Fibroblast of skin of scalp (primary cell): ENCODE measurements at regions not wholly inside any gene's neighbourhood (a gene's known extent, or its start where the extent isn't known, plus 50 kb on each side); places are given as distances from the start of the nearest gene placed in this dataset.
"Not testable (repeated sequence)": the region's sequence is repeated elsewhere in the genome, so short reads cannot be mapped to it uniquely, and the experiment has no call there.

Source experiments
- DNase-seq: peaks from one replicate; pipeline ENCODE4 v3.0.0-alpha.2; 2013

DNA sequence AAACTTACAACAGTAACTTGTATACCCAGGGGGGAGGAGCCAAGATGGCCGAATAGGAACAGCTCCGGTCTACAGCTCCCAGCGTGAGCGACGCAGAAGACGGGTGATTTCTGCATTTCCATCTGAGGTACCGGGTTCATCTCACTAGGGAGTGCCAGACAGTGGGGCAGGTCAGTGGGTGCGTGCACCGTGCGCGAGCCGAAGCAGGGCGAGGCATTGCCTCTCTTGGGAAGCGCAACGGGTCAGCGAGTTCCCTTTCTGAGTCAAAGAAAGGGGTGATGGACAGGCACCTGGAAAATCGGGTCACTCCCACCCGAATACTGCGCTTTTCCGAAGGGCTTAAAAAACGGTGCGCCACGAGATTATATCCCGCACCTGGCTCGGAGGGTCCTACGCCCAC lies 278.8 kb downstream of the FAM47B start:
- not testable (repeated sequence) for DNase-seq

DNA sequence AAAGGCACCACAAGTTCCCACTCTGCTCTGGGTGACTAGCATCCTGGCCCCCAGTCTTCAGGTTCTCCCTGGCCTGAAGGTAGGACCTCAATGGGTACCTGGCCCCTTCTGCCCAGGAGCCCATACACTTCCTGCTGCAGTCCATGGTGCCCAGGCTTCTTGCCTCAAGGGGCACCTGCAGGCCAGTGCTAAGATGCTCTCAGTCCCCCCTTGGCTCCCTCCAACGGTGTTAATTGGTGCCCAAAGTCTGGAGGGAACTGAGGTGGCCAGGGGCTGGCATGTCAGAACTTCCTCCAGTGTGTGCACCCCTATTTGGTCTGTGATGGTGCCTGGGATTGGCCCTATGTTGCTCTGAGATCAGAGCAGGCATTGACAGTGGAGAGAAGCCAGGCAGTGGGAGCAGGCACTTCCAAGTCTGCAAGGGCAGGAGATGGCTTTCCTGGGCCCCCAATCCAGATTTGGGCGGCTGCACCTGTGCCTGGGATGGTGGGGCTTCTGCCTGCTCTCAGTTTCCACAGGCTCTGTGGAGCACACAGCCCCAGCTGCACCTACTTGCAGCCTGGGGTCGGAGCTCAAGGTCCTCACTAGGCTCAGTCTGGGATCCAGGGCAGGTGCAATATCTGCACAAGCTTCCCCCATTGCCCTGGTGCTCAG lies 301.6 kb downstream of the FAM47B start:
- no peak for DNase-seq

- no peak for DNase-seq
These were observed 302.4 kb downstream of the FAM47B start for GRCh38 chrX:35244796-35245508.

DNA sequence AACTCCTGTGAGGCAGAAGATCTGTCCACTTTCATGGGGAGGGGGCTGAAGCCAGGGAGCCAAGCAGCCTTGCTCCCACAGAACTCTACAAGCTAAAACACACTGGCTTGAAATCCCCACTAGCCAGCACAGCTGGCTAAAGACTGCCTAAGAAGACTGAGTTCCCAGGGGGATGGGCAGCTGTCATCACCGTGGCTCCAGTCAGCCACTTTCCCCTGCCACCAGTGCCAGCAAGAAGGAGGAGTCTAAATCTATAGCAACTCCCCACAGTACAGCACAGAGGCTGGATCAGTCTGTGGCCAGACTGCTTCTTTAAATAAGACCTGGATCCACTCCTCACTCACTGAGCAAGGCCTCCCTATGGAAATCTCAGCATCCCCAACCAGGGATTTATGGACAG lies 308.6 kb downstream of the FAM47B start:
- no peak for DNase-seq

GRCh38 chrX:35276115-35276514 lies 333.5 kb downstream of the FAM47B start:
- no peak for DNase-seq

DNA sequence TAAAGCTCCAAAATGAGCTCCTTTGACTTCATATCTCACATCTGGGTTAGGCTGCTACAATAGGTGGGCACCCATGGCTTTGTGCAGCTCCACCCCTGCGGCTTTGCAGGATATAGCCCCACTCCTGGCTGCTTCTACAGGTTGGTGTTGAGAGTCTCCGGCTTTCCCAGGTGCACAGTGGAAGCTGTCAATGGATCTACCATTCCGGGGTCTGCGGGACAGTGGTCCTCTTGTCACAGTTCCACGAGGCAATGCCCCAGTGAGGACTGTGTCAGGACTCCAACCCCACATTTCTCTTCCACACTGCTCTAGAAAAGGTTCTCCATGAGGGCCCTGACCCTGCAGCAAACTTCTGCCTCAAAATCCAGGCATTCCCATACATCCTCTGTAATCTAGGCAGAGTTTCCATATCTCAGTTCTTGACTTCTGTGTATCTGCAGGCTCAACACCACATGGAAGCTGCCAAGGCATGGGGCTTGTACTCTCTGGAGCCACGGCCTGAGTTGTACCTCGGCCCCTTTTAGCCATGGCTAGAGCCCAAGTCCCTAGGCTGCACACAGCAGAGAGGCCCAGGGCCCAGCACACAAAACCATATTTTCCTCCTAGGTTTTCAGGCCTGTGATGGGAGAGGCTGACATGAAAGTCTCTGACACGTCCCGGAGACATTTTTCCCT lies 342.8 kb downstream of the FAM47B start:
- DNase-seq, result no peak

DNA sequence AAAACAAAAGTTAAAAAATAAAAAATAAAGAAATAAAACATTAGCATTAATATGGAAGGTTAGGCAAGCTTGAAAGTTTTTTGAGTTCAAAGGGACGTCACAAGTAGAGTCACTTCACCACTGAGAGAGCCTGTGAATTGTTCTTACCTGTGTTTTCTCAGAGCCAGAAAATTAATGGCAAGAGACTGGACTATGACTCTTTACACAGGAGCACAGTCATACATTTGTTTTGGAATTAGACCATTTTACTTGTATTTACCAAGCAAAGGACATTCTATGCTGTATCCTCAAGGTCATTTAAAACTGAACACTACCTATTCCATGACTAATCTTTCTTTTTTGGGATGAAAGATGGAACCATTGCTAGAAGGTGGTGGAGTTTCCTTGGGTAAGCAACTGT lies 346.1 kb downstream of the FAM47B start:
- no peak for DNase-seq

DNA sequence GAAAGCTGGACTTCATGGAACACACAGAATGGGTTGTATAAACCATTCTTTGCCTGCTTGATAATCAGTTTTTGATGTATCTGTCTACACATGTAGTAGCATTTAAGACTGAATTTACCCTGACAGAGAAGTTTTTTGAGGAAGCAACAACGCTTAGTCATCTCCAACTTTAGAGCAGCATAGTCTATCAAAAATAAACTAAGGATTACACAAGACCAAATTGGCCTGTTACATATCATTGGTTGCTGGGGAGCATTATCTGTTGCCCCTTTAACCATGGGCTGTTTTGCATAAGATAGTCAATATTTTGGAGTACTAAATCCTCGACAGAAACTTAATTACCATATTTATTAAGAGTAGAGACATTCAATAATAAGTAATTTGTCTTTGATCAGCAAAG lies 347.4 kb downstream of the FAM47B start:
- no peak for DNase-seq

- no peak for DNase-seq
These were observed 348.4 kb downstream of the FAM47B start for GRCh38 chrX:35291013-35291412.

DNA sequence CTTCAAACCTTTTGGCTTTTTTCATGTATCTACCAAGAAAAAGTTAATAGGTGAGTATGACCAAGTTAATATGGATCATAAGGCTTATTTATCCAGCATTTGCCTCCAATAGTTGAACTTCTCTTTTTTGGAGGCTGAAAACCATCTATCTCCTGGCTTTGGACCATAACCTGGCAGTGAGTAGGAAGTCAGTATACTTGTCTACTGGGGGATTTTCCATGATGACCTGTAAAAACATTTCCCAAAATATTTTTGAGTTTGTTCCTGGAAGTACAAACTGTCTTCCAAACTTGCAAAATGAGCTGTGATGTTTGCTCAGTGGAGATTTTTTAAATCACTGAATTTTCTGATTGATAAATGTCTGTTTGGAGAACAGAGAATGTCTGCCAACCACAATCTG lies 349.9 kb downstream of the FAM47B start:
- no peak for DNase-seq

DNA sequence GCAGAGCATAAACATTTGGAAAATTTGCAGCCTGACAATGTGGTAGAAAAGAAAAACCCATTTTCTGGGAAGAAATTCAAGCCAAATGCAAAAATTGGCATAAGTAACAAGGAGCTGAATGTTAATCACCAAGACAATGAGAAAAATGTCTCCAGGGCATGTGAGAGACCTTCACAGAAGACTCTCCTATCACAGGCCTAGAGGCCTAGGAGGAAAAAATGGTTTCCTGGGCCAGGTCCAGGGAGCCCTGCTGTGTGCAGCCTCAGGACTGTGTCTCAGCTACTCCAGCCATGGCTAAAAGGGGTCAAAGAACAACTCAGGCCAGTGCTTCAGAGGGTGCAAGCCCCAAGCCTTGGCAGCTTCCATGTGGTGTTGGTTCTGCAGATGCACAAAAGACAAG lies 362.4 kb downstream of the FAM47B start:
- not testable (repeated sequence) for DNase-seq

GRCh38 chrX:35339796-35340195 lies 397.2 kb downstream of the FAM47B start:
- DNase-seq, result no peak

- DNase-seq, result no peak
These were observed 397.9 kb downstream of the FAM47B start for GRCh38 chrX:35340465-35340864.

GRCh38 chrX:35351212-35351611 lies 408.6 kb downstream of the FAM47B start:
- no peak for DNase-seq

DNA sequence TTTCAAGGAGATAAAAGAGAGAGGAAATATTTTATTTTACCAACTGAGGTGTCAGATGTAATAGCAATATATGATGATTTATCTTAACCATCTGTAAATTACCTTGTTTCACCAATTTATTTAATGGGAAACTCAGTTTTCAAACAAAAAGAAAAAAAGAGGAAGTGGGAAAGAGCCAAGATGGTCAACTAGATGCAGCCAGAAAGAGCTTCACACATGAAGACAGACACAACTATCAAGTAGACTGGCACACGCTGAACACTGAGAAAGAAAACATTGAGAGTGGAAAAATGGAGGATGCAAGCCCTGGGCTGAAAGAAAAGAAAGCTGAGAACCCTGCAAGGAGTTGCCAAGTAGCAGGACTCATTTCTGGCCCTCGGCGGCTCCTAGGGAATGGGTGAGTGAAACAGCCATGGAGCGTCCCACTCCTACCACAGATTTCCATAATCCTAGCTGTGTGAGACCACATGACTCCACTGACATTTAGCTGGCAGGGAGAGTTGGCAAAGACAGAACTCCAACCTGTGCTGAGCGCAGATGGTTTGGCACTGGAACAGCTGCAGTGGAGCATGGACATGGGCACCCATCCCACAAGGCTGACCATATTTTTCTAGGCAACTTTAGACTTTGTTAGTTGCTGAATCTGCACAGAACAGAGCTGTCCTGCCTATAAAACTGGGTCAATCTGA lies 409.3 kb downstream of the FAM47B start:
- no peak for DNase-seq

DNA sequence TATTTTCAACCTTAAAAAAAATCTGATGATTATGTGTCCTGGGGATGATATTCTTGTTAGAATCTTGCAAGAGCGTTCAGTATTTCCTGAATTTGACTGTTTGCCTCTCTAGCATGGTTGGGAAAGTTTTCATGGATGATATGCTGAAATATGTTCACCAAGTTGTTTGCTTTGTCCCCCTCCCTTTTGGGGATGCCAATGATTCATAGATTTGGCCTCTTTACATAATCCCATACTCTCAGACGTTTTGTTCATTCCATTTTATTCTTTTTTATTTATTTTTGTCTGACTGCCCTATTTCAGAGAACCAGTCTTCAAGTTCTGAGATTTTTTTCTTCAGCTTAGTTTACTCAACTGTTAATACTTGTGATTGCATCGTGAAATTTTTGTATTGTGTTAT lies 415.1 kb downstream of the FAM47B start:
- peak; percentile 5 for DNase-seq

DNA sequence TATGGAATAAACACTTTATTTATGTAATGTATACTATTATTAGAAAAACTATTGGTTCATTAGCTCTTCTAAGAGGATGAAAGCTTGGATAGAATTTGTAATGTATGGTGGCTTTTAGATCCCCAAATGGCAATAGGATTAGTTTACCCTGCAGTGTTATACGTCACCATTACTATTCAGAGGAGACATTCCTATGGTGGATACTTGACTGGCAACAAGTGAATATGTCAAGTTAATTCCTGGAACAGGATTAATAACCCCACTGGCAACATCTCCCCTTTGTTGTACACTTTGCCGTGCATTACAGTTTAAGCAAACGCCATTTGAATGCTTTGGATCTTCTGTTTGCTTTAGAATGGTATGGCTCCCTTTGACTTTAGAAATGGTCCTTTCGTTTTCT lies 420.3 kb downstream of the FAM47B start:
- no peak for DNase-seq

GRCh38 chrX:35374116-35374515 lies 424.0 kb upstream of the MAGEB16 start:
- no peak for DNase-seq

GRCh38 chrX:35380808-35381700 lies 417.1 kb upstream of the MAGEB16 start:
- DNase-seq, result peak; percentile 16

DNA sequence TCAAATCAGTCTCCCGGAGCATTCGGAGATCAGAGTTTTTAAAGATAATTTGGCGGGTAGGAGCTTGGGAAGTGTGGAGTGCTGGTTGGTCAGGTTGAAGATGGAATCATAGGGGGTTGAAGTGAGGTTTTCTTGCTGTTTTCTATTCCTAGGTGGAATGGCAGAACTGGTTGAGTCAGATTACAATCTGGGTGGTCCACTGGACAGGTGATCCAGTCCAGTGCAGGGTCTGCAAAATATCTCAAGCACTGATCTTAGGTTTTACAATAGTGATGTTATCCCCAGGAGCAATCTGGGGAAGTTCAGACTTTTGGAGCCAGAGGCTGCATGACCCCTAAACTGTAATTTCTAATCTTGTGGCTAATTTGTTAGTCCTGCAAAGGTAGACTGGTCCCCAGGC lies 416.4 kb upstream of the MAGEB16 start:
- not testable (repeated sequence) for DNase-seq

- DNase-seq, result no peak
These were observed 415.2 kb upstream of the MAGEB16 start for GRCh38 chrX:35382966-35383365.

DNA sequence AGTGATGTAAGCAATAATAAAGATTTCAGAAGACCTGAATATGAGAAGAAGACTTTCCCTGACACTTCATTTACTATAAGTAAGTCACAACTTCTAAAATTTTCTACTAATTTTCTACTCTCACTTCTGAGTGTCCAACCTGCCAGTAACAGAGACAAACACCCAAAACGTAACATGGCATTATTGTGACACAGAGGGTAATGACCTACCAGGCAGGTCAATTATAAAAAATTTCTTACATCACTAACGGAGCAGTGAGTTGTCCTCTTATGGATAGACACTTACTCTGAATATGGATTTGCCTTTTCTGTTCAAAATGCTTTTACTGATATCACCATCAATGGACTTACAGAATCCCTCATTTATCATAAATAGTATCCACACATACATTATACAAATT lies 405.9 kb upstream of the MAGEB16 start:
- DNase-seq, result no peak
